H9 (cell line): ENCODE measurements at regions not wholly inside any gene's neighbourhood (a gene's known extent, or its start where the extent isn't known, plus 50 kb on each side); places are given as distances from the start of the nearest gene placed in this dataset.

ENCODE experiments used
- DNase-seq: peaks from one replicate; pipeline ENCODE4 v3.0.0-alpha.2; 2017
- H2AFZ ChIP-seq: one replicate; pipeline ENCODE4 v1.6.1; 2013; ENCODE audit warnings: mild to moderate bottlenecking, low read length, control low read depth, moderate library complexity
- H2AK5ac ChIP-seq: 2 replicates; pipeline ENCODE4 v1.6.1; 2013; ENCODE audit warnings: low read length, control low read depth, mixed read lengths; ENCODE audit not compliant: insufficient read length
- H2BK120ac ChIP-seq: one replicate; pipeline ENCODE4 v1.6.1; 2013; ENCODE audit warnings: low read depth, mild to moderate bottlenecking, low read length, control low read depth, inconsistent platforms; ENCODE audit not compliant: poor library complexity, severe bottlenecking
- H2BK12ac ChIP-seq: 2 replicates; pipeline ENCODE4 v1.6.1; 2013; ENCODE audit warnings: low read length, control low read depth, mixed read lengths, low read depth; ENCODE audit not compliant: insufficient read length
- H2BK15ac ChIP-seq: 2 replicates; pipeline ENCODE4 v1.6.1; 2013; ENCODE audit warnings: low read depth, low read length, control low read depth
- H2BK20ac ChIP-seq: one replicate; pipeline ENCODE4 v1.6.1; 2013; ENCODE audit warnings: low read depth, mild to moderate bottlenecking, low read length, control low read depth, inconsistent platforms; ENCODE audit not compliant: poor library complexity, severe bottlenecking
- H2BK5ac ChIP-seq: 2 replicates; pipeline ENCODE4 v1.6.1; 2013; ENCODE audit warnings: low read length, control low read depth, mixed read lengths; ENCODE audit not compliant: insufficient read length
- H3K14ac ChIP-seq: 2 replicates; pipeline ENCODE4 v1.6.1; 2013; ENCODE audit warnings: low read length, control low read depth; ENCODE audit not compliant: insufficient read depth
- H3K18ac ChIP-seq: 2 replicates; pipeline ENCODE4 v1.6.1; 2013; ENCODE audit warnings: low read depth, mild to moderate bottlenecking, mixed read lengths, low read length, control low read depth; ENCODE audit not compliant: insufficient read length
- H3K23ac ChIP-seq: 2 replicates; pipeline ENCODE4 v1.6.1; 2013; ENCODE audit warnings: low read length, control low read depth, mixed read lengths, low read depth; ENCODE audit not compliant: insufficient read length
- H3K23me2 ChIP-seq: 2 replicates; pipeline ENCODE4 v1.6.1; 2013; ENCODE audit warnings: low read depth, mild to moderate bottlenecking, mixed read lengths, low read length, control low read depth; ENCODE audit not compliant: insufficient read length, poor library complexity, severe bottlenecking
- H3K27ac ChIP-seq: 2 replicates; pipeline ENCODE4 v1.5.1; 2013; ENCODE audit warnings: low read length, control low read depth, mixed read lengths, low read depth; ENCODE audit not compliant: insufficient read length
- H3K27me3 ChIP-seq: 2 replicates; pipeline ENCODE4 v1.6.1; 2013; ENCODE audit warnings: low read length, control low read depth, inconsistent platforms; ENCODE audit not compliant: insufficient read depth
- H3K4ac ChIP-seq: 2 replicates; pipeline ENCODE4 v1.6.1; 2013; ENCODE audit warnings: low read depth, mild to moderate bottlenecking, control low read depth, inconsistent platforms, low read length, moderate library complexity
- H3K4me1 ChIP-seq: 2 replicates; pipeline ENCODE4 v1.6.1; 2013; ENCODE audit warnings: low read length, control low read depth, inconsistent platforms; ENCODE audit not compliant: insufficient read depth
- H3K4me2 ChIP-seq: 2 replicates; pipeline ENCODE4 v1.6.1; 2013; ENCODE audit warnings: low read length, control low read depth, mixed read lengths; ENCODE audit not compliant: insufficient read length, insufficient read depth
- H3K56ac ChIP-seq: 2 replicates; pipeline ENCODE4 v1.6.1; 2013; ENCODE audit warnings: low read depth, mild to moderate bottlenecking, mixed read lengths, low read length, control low read depth; ENCODE audit not compliant: insufficient read length
- H3K79me1 ChIP-seq: 2 replicates; pipeline ENCODE4 v1.6.1; 2013; ENCODE audit warnings: low read depth, mild to moderate bottlenecking, moderate library complexity, low read length, control low read depth, inconsistent platforms; ENCODE audit not compliant: insufficient read depth, poor library complexity, severe bottlenecking
- H3K79me2 ChIP-seq: 2 replicates; pipeline ENCODE4 v1.6.1; 2013; ENCODE audit warnings: low read length, control low read depth, inconsistent platforms; ENCODE audit not compliant: insufficient read depth
- H3K9ac ChIP-seq: 2 replicates; pipeline ENCODE4 v1.6.1; 2013; ENCODE audit warnings: low read length, control low read depth, mixed read lengths; ENCODE audit not compliant: insufficient read length; ENCODE audit errors: extremely low read depth
- H3K9me3 ChIP-seq: one replicate; pipeline ENCODE4 v1.6.1; 2013; ENCODE audit warnings: low read depth, low read length, inconsistent platforms; ENCODE audit not compliant: control insufficient read depth
- H3T11ph ChIP-seq: one replicate; pipeline ENCODE4 v1.6.1; 2013; ENCODE audit warnings: mild to moderate bottlenecking, low read length, control low read depth, inconsistent platforms
- H4K20me1 ChIP-seq: one replicate; pipeline ENCODE4 v1.6.1; 2013; ENCODE audit not compliant: control insufficient read depth, insufficient read length, insufficient read depth
- H4K5ac ChIP-seq: 2 replicates; pipeline ENCODE4 v1.6.1; 2013; ENCODE audit warnings: low read depth, mild to moderate bottlenecking, mixed read lengths, low read length, control low read depth; ENCODE audit not compliant: insufficient read length
- H4K8ac ChIP-seq: replicated peaks from 2 replicates; pipeline ENCODE4 v1.6.1; 2013; ENCODE audit warnings: low read length, control low read depth, mixed read lengths, low read depth; ENCODE audit not compliant: insufficient read length
- H4K91ac ChIP-seq: 2 replicates; pipeline ENCODE4 v1.6.1; 2013; ENCODE audit warnings: low read depth, mild to moderate bottlenecking, moderate library complexity, mixed read lengths, low read length, control low read depth; ENCODE audit not compliant: insufficient read length
- H3K27ac Mint-ChIP-seq, 3 experiments: 2 replicates in 2 of 3; 3 replicates in 1 of 3; pipeline ENCODE4 v1.8.0; 2020 to 2021; ENCODE audit warnings: mixed read lengths in 3 of 3, mild to moderate bottlenecking in 1 of 3, moderate library complexity in 1 of 3
- H3K27me3 Mint-ChIP-seq: 2 replicates; pipeline ENCODE4 v1.8.0; 2021; ENCODE audit warnings: low read depth, mild to moderate bottlenecking, moderate library complexity, mixed read lengths
- H3K36me3 Mint-ChIP-seq, 3 experiments: 2 replicates in 2 of 3; 3 replicates in 1 of 3; pipeline ENCODE4 v1.8.0; 2020 to 2021; ENCODE audit warnings: low read depth in 3 of 3, mixed read lengths in 3 of 3; ENCODE audit not compliant: insufficient read depth in 1 of 3
- H3K4me1 Mint-ChIP-seq, 2 experiments: 2 replicates each; pipeline ENCODE4 v1.8.0; 2020; ENCODE audit warnings: mixed read lengths in 2 of 2
- H3K4me3 Mint-ChIP-seq, 2 experiments: 2 replicates in 1 of 2; 3 replicates in 1 of 2; pipeline ENCODE4 v1.8.0; 2020 to 2021; ENCODE audit warnings: mild to moderate bottlenecking in 2 of 2, mixed read lengths in 2 of 2, moderate library complexity in 1 of 2
- H3K9me3 Mint-ChIP-seq, 2 experiments: 2 replicates in 1 of 2; 3 replicates in 1 of 2; pipeline ENCODE4 v1.8.0; 2020; ENCODE audit warnings: mild to moderate bottlenecking in 2 of 2, mixed read lengths in 2 of 2, moderate library complexity in 1 of 2
- TF ChIP-seq, protein P1 (sequence below): fragments of 200-600 bp; sonication (generic); conservative IDR thresholded peaks from 3 replicates; pipeline ENCODE4 v1.8.0; 2021; ENCODE audit warnings: antibody characterized with exemption, mild to moderate bottlenecking

DNA sequence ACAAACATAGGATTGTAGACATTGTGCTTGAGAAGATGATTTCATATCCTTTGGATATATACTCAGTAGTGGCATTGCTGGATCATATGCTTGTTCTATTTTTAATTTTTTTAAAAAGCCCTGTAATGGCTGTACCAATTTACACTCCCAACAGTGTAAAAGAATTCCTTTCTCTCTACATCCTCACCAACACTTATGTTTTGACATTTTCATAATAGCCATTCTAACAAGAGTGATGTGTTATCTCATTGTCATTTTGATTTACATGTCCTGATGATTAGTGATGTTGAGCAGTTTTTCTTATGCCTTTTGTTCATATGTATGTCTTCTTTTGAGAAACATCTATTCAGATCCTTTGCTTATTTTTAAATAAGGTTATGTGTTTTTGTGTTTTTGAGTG lies 1039.2 kb upstream of the GOT2 start:
- no peak overlapping the region for H2BK20ac ChIP-seq
- H3K4me2 ChIP-seq = no peak overlapping the region
- H3K9me3 ChIP-seq = no peaks in the 10 kb centered on the region
- no peaks in the 10 kb centered on the region for H3K4me1 Mint-ChIP-seq
- TF ChIP-seq, protein P1, sequence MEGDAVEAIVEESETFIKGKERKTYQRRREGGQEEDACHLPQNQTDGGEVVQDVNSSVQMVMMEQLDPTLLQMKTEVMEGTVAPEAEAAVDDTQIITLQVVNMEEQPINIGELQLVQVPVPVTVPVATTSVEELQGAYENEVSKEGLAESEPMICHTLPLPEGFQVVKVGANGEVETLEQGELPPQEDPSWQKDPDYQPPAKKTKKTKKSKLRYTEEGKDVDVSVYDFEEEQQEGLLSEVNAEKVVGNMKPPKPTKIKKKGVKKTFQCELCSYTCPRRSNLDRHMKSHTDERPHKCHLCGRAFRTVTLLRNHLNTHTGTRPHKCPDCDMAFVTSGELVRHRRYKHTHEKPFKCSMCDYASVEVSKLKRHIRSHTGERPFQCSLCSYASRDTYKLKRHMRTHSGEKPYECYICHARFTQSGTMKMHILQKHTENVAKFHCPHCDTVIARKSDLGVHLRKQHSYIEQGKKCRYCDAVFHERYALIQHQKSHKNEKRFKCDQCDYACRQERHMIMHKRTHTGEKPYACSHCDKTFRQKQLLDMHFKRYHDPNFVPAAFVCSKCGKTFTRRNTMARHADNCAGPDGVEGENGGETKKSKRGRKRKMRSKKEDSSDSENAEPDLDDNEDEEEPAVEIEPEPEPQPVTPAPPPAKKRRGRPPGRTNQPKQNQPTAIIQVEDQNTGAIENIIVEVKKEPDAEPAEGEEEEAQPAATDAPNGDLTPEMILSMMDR = no peak
- no peaks in the 10 kb centered on the region for H4K20me1 ChIP-seq
- no peaks in the 10 kb centered on the region for H3K79me1 ChIP-seq
- no peak overlapping the region for H2AFZ ChIP-seq
- no peak overlapping the region for H3K27ac Mint-ChIP-seq
- H3K79me2 ChIP-seq = no peaks in the 10 kb centered on the region
- H3K4me1 ChIP-seq = no peaks in the 10 kb centered on the region
- H3K14ac ChIP-seq = no peak overlapping the region
- no peak overlapping the region for H4K5ac ChIP-seq
- no peak overlapping the region for H2AK5ac ChIP-seq
- no peaks in the 10 kb centered on the region for H3K36me3 Mint-ChIP-seq
- H3K56ac ChIP-seq = no peak overlapping the region
- H3K27me3 Mint-ChIP-seq = no peaks in the 10 kb centered on the region
- H3K4ac ChIP-seq = no peak overlapping the region
- no peak overlapping the region for H3T11ph ChIP-seq
- no peak overlapping the region for H3K4me3 Mint-ChIP-seq
- H4K8ac ChIP-seq = no peak overlapping the region
- H2BK120ac ChIP-seq = no peak overlapping the region
- H4K91ac ChIP-seq = no peak overlapping the region
- no peak overlapping the region for H3K27ac ChIP-seq
- no peak overlapping the region for H3K18ac ChIP-seq
- no peak overlapping the region for H2BK5ac ChIP-seq
- no peak overlapping the region for H3K9ac ChIP-seq
- peaks cover 0 to 2% of the 10 kb centered on the region in 2 experiments; a peak in 1 of 5 replicates for H3K9me3 Mint-ChIP-seq
- H3K23ac ChIP-seq = no peak overlapping the region
- no peaks in the 10 kb centered on the region for H3K27me3 ChIP-seq
- DNase-seq = no peak
- no peaks in the 10 kb centered on the region for H3K23me2 ChIP-seq
- H2BK12ac ChIP-seq = no peak overlapping the region
- no peak overlapping the region for H2BK15ac ChIP-seq
